ENCODE measurements at regions not wholly inside any gene's neighbourhood (a gene's known extent, or its start where the extent isn't known, plus 50 kb on each side); places are given as distances from the start of the nearest gene placed in this dataset.

- Histone ChIP-seq H3K4me1 (ENCODE audit: control insufficient read depth in 1 of 2, insufficient read depth in 2 of 2, low read length in 2 of 2) (no peaks in the 10 kb centered on the region), H3K36me3 (ENCODE audit: control insufficient read depth in 1 of 2, insufficient read depth in 2 of 2, low read length in 2 of 2) (no peaks in the 10 kb centered on the region), H3K4me3 (ENCODE audit: low read depth in 1 of 2, low read length in 2 of 2) (no peak overlapping the region), H3K9me3 (ENCODE audit: control insufficient read depth in 1 of 2, low read length in 2 of 2) (no peaks in the 10 kb centered on the region), H3K27me3 (ENCODE audit: control insufficient read depth in 1 of 2, insufficient read depth in 2 of 2, low read length in 2 of 2) (no peaks in the 10 kb centered on the region), H3K27ac (ENCODE audit: low read depth, low read length) (no peak overlapping the region), H3K9ac (ENCODE audit: low read depth in 1 of 2, low read length in 2 of 2) (no peak overlapping the region)
Observed at GRCh38 chr20:7137395-7138151, 370.1 kb downstream of the BMP2 start.

GRCh38 chr20:7144464-7144863 lies 377.0 kb downstream of the BMP2 start:
- no peaks in the 10 kb centered on the region for H3K4me1 ChIP-seq (ENCODE audit: control insufficient read depth in 1 of 2, insufficient read depth in 2 of 2, low read length in 2 of 2)
- H3K36me3 ChIP-seq (ENCODE audit: control insufficient read depth in 1 of 2, insufficient read depth in 2 of 2, low read length in 2 of 2) = no peaks in the 10 kb centered on the region
- no peak overlapping the region for H3K27ac ChIP-seq (ENCODE audit: low read depth, low read length)
- H3K9me3 ChIP-seq (ENCODE audit: control insufficient read depth in 1 of 2, low read length in 2 of 2) = no peaks in the 10 kb centered on the region
- H3K9ac ChIP-seq (ENCODE audit: low read depth in 1 of 2, low read length in 2 of 2) = no peak overlapping the region
- no peaks in the 10 kb centered on the region for H3K27me3 ChIP-seq (ENCODE audit: control insufficient read depth in 1 of 2, insufficient read depth in 2 of 2, low read length in 2 of 2)
- no peak overlapping the region for H3K4me3 ChIP-seq (ENCODE audit: low read depth in 1 of 2, low read length in 2 of 2)

DNA sequence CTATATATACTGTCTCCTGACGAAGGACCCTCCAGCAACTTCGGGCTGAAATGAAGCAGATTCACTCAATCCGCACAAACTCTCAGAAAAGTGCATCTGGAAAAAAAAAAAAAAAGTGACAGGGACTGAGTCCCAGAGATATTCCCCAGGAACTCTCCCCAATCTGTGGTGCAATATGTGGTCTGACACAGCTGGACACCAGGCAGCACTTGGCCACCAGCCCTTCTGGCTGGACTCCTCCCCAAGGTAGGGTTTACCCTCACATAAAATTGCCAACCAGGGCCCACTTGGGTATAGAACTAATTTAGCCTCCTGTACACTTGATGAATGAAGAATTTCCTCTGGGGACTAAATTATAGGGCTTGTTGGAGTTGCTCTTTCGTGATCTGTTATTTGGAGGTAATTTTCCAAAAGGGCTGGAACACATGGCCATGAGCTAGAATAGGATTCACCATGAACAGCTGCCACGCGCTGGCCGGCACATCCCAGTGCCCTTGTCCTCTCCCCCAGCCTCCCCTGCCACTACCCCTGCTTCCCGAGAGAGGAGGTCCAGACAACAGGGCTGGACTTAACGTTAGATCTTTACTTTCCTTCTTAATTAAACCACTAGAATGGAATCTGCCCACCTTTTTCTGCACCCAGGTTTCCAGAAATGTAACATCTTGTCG lies 379.2 kb downstream of the BMP2 start:
- Histone ChIP-seq H3K27ac (ENCODE audit: low read depth, low read length) (no peak overlapping the region), H3K9me3 (ENCODE audit: control insufficient read depth in 1 of 2, low read length in 2 of 2) (no peaks in the 10 kb centered on the region), H3K27me3 (ENCODE audit: control insufficient read depth in 1 of 2, insufficient read depth in 2 of 2, low read length in 2 of 2) (no peaks in the 10 kb centered on the region), H3K36me3 (ENCODE audit: control insufficient read depth in 1 of 2, insufficient read depth in 2 of 2, low read length in 2 of 2) (no peaks in the 10 kb centered on the region), H3K4me1 (ENCODE audit: control insufficient read depth in 1 of 2, insufficient read depth in 2 of 2, low read length in 2 of 2) (no peaks in the 10 kb centered on the region), H3K4me3 (ENCODE audit: low read depth in 1 of 2, low read length in 2 of 2) (no peak overlapping the region), H3K9ac (ENCODE audit: low read depth in 1 of 2, low read length in 2 of 2) (no peak overlapping the region)

- no peak overlapping the region for H3K4me3 ChIP-seq (ENCODE audit: low read depth in 1 of 2, low read length in 2 of 2)
- H3K4me1 ChIP-seq (ENCODE audit: control insufficient read depth in 1 of 2, insufficient read depth in 2 of 2, low read length in 2 of 2) = no peaks in the 10 kb centered on the region
- no peaks in the 10 kb centered on the region for H3K27me3 ChIP-seq (ENCODE audit: control insufficient read depth in 1 of 2, insufficient read depth in 2 of 2, low read length in 2 of 2)
- no peaks in the 10 kb centered on the region for H3K36me3 ChIP-seq (ENCODE audit: control insufficient read depth in 1 of 2, insufficient read depth in 2 of 2, low read length in 2 of 2)
- H3K27ac ChIP-seq (ENCODE audit: low read depth, low read length) = no peak overlapping the region
- H3K9me3 ChIP-seq (ENCODE audit: control insufficient read depth in 1 of 2, low read length in 2 of 2) = no peaks in the 10 kb centered on the region
- H3K9ac ChIP-seq (ENCODE audit: low read depth in 1 of 2, low read length in 2 of 2) = no peak overlapping the region
Observed at GRCh38 chr20:7147220-7147601, 379.7 kb downstream of the BMP2 start.

- H3K9ac ChIP-seq (ENCODE audit: low read depth in 1 of 2, low read length in 2 of 2) = no peak overlapping the region
- H3K27me3 ChIP-seq (ENCODE audit: control insufficient read depth in 1 of 2, insufficient read depth in 2 of 2, low read length in 2 of 2) = no peaks in the 10 kb centered on the region
- no peak overlapping the region for H3K27ac ChIP-seq (ENCODE audit: low read depth, low read length)
- H3K4me3 ChIP-seq (ENCODE audit: low read depth in 1 of 2, low read length in 2 of 2) = no peak overlapping the region
- H3K9me3 ChIP-seq (ENCODE audit: control insufficient read depth in 1 of 2, low read length in 2 of 2) = no peaks in the 10 kb centered on the region
- no peaks in the 10 kb centered on the region for H3K4me1 ChIP-seq (ENCODE audit: control insufficient read depth in 1 of 2, insufficient read depth in 2 of 2, low read length in 2 of 2)
- no peaks in the 10 kb centered on the region for H3K36me3 ChIP-seq (ENCODE audit: control insufficient read depth in 1 of 2, insufficient read depth in 2 of 2, low read length in 2 of 2)
Observed at GRCh38 chr20:7151676-7152470, 384.4 kb downstream of the BMP2 start.

DNA sequence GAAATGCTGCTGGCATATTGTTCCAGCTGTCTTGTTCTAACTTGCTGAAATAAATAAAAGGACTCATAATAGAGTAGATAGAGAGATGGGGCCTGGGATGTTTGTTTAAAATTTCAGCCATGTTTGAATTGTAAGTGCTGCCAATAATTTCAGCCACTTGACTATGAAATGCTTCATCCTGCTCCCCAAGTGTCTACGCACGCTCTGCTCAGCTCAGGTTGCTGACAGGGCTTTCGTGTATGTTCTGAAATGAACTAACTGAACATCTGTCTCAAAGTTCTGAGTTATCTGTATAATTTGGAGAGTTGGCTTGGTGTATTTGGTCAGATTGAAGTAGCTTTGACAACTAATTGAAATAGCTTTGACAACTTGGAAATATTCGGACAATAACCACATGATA lies 387.8 kb downstream of the BMP2 start:
- Histone ChIP-seq H3K36me3 (ENCODE audit: control insufficient read depth in 1 of 2, insufficient read depth in 2 of 2, low read length in 2 of 2) (no peaks in the 10 kb centered on the region), H3K27me3 (ENCODE audit: control insufficient read depth in 1 of 2, insufficient read depth in 2 of 2, low read length in 2 of 2) (no peaks in the 10 kb centered on the region)

DNA sequence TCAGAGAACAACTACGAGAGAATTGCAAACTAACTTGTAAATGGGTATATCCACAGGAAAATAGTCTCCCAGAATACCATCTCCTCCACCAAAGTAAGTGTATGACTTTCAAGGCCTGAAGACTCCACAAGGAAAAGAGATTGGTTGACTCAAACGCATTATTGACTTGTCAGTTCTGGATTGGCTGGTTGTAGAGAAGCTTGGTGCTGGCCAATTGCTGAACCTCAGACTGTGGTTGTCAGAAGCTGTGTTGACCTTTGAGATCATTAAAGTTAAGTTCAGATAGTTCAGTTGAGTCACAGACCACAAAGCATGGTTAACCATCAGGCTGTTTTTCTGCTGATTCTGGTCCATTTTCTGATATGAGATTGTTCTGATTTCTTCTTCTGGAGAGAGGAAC lies 388.3 kb downstream of the BMP2 start:
- Histone ChIP-seq H3K27me3 (ENCODE audit: control insufficient read depth in 1 of 2, insufficient read depth in 2 of 2, low read length in 2 of 2) (no peaks in the 10 kb centered on the region), H3K9me3 (ENCODE audit: control insufficient read depth in 1 of 2, low read length in 2 of 2) (no peaks in the 10 kb centered on the region), H3K4me1 (ENCODE audit: control insufficient read depth in 1 of 2, insufficient read depth in 2 of 2, low read length in 2 of 2) (no peaks in the 10 kb centered on the region), H3K36me3 (ENCODE audit: control insufficient read depth in 1 of 2, insufficient read depth in 2 of 2, low read length in 2 of 2) (no peaks in the 10 kb centered on the region), H3K4me3 (ENCODE audit: low read depth in 1 of 2, low read length in 2 of 2) (no peak overlapping the region), H3K9ac (ENCODE audit: low read depth in 1 of 2, low read length in 2 of 2) (no peak overlapping the region), H3K27ac (ENCODE audit: low read depth, low read length) (no peak overlapping the region)

More for the DNA sequence above, 387.8 kb downstream of the BMP2 start:
- H3K27ac ChIP-seq (ENCODE audit: low read depth, low read length) = no peak overlapping the region
- no peak overlapping the region for H3K4me3 ChIP-seq (ENCODE audit: low read depth in 1 of 2, low read length in 2 of 2)
- no peaks in the 10 kb centered on the region for H3K9me3 ChIP-seq (ENCODE audit: control insufficient read depth in 1 of 2, low read length in 2 of 2)
- H3K9ac ChIP-seq (ENCODE audit: low read depth in 1 of 2, low read length in 2 of 2) = no peak overlapping the region
- no peaks in the 10 kb centered on the region for H3K4me1 ChIP-seq (ENCODE audit: control insufficient read depth in 1 of 2, insufficient read depth in 2 of 2, low read length in 2 of 2)

DNA sequence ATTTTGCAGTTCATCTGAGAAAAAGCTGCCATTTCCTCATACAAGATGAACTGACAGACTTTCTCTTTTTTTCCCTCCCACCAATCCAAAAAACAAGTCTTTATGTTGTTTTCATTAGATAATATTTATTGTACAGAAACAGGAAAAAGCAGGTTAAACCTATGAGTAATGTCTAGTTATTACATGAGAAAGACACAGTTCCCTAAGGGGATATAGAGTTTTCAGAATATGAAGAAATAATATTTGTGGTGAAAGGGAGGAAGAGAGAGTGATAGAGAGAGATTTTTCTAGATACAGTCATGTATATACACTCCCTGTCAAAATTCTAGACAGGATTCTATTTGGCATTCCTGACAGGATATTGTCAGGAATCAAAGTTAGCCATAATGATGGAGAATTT lies 392.4 kb downstream of the BMP2 start:
- no peak overlapping the region for H3K4me3 ChIP-seq (ENCODE audit: low read depth in 1 of 2, low read length in 2 of 2)
- H3K9me3 ChIP-seq (ENCODE audit: control insufficient read depth in 1 of 2, low read length in 2 of 2) = no peaks in the 10 kb centered on the region
- H3K27me3 ChIP-seq (ENCODE audit: control insufficient read depth in 1 of 2, insufficient read depth in 2 of 2, low read length in 2 of 2) = no peaks in the 10 kb centered on the region
- no peaks in the 10 kb centered on the region for H3K36me3 ChIP-seq (ENCODE audit: control insufficient read depth in 1 of 2, insufficient read depth in 2 of 2, low read length in 2 of 2)
- no peak overlapping the region for H3K27ac ChIP-seq (ENCODE audit: low read depth, low read length)
- no peak overlapping the region for H3K9ac ChIP-seq (ENCODE audit: low read depth in 1 of 2, low read length in 2 of 2)
- no peaks in the 10 kb centered on the region for H3K4me1 ChIP-seq (ENCODE audit: control insufficient read depth in 1 of 2, insufficient read depth in 2 of 2, low read length in 2 of 2)

GRCh38 chr20:7161690-7162089 lies 394.2 kb downstream of the BMP2 start:
- no peak overlapping the region for H3K27ac ChIP-seq (ENCODE audit: low read depth, low read length)
- no peaks in the 10 kb centered on the region for H3K36me3 ChIP-seq (ENCODE audit: control insufficient read depth in 1 of 2, insufficient read depth in 2 of 2, low read length in 2 of 2)
- H3K9ac ChIP-seq (ENCODE audit: low read depth in 1 of 2, low read length in 2 of 2) = no peak overlapping the region
- no peak overlapping the region for H3K4me3 ChIP-seq (ENCODE audit: low read depth in 1 of 2, low read length in 2 of 2)
- H3K4me1 ChIP-seq (ENCODE audit: control insufficient read depth in 1 of 2, insufficient read depth in 2 of 2, low read length in 2 of 2) = no peaks in the 10 kb centered on the region
- H3K27me3 ChIP-seq (ENCODE audit: control insufficient read depth in 1 of 2, insufficient read depth in 2 of 2, low read length in 2 of 2) = no peaks in the 10 kb centered on the region
- H3K9me3 ChIP-seq (ENCODE audit: control insufficient read depth in 1 of 2, low read length in 2 of 2) = no peaks in the 10 kb centered on the region

GRCh38 chr20:7171911-7172310 lies 404.4 kb downstream of the BMP2 start:
- Histone ChIP-seq H3K4me1 (ENCODE audit: control insufficient read depth in 1 of 2, insufficient read depth in 2 of 2, low read length in 2 of 2) (no peaks in the 10 kb centered on the region), H3K9ac (ENCODE audit: low read depth in 1 of 2, low read length in 2 of 2) (no peak overlapping the region), H3K27me3 (ENCODE audit: control insufficient read depth in 1 of 2, insufficient read depth in 2 of 2, low read length in 2 of 2) (no peaks in the 10 kb centered on the region), H3K36me3 (ENCODE audit: control insufficient read depth in 1 of 2, insufficient read depth in 2 of 2, low read length in 2 of 2) (no peaks in the 10 kb centered on the region), H3K27ac (ENCODE audit: low read depth, low read length) (no peak overlapping the region), H3K4me3 (ENCODE audit: low read depth in 1 of 2, low read length in 2 of 2) (no peak overlapping the region), H3K9me3 (ENCODE audit: control insufficient read depth in 1 of 2, low read length in 2 of 2) (peaks cover 0 to 2% of the 10 kb centered on the region in 2 donors)

All from duodenal mucosa (tissue), 2 donors.